ENCODE measurements at regions not wholly inside any gene's neighbourhood (a gene's known extent, or its start where the extent isn't known, plus 50 kb on each side); places are given as distances from the start of the nearest gene placed in this dataset.
"Not testable (repeated sequence)": the region's sequence is repeated elsewhere in the genome, so short reads cannot be mapped to it uniquely, and the experiment has no call there.

GRCh38 chr9:16282718-16283117 lies 587.8 kb downstream of the BNC2 start:
- no peak for DNase-seq

- no peak for DNase-seq
Observed at GRCh38 chr9:16286160-16286559, 584.3 kb downstream of the BNC2 start.

DNA sequence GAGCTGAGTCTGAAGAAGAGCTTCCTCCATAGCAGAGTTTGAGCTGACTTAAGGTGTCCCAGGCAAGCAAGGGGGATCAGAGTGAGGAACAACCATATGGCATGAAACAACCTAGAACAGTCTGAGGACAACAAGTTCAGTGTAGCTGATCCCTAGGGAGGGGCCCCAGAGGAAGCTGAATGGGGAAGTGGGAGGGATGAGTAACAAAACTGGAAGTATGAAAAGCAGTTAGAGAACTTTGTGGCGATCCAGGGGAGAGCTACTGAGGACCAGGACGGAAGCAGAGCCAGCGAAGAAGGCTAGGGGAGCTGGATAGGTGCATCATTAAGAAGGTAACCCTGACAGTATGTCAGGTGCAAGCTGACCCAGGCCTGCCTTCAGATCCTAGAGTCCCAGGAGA lies 580.8 kb downstream of the BNC2 start:
- no peak for DNase-seq

GRCh38 chr9:16290169-16290568 lies 580.3 kb downstream of the BNC2 start:
- no peak for DNase-seq

DNA sequence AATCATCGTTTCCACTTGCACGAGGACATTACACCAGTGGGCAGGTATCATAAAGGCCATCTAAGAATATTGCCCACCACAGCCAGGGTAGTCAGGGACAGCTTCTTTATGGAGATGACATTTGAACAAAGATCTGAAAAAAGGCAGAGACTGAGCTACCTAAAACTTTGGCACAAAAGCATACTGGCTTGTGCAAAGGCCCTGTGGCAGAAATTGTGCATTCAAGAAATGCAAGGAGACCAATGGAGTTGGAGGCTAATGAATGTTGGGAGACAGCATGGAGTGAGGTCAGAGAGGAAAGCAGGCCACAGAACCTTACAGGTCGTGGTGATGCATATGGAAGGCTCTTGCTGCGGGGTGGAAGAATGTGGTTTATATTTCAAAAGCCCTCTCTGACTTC lies 578.5 kb downstream of the BNC2 start:
- DNase-seq: no peak

- no peak for DNase-seq
Observed at GRCh38 chr9:16293610-16294009, 576.9 kb downstream of the BNC2 start.

GRCh38 chr9:16294133-16294770 lies 576.2 kb downstream of the BNC2 start:
- DNase-seq: no peak

GRCh38 chr9:16294940-16295339 lies 575.5 kb downstream of the BNC2 start:
- not testable (repeated sequence) for DNase-seq

DNA sequence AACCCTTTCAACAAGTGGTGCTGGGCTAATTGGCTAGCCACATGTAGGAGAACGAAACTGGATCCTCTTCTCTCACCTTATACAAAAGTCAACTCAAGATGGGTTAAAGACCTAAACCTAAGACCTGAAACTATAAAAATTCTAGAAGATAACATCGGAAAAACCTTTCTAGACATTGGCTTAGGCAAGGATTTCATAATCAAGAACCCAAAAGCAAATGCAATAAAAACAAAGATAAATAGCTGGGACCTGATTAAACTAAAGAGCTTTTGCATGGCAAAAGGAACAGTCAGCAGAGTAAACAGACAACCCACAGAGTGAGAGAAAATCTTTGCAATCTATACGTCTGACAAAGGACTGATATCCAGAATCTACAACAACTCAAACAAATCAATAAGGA lies 571.1 kb downstream of the BNC2 start:
- DNase-seq: not testable (repeated sequence)

DNA sequence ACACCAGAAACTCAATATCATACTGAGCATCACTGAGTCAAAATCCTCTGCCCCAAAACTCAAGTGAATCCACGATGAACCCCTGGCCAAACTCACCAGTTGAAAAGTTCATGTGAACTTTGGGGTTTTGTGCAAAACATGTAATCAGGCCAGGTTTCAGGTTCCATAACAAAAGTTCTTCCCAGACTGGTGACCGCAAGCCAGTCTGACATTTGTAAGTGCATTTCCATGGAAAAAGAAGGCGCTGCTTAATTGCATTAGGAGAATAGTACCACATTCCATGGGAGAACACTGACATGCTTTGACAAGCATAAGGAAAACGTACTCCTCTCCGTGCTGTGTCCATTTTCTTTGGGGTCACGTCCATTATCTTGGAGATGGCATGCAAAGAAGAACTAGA lies 567.0 kb downstream of the BNC2 start:
- no peak for DNase-seq

GRCh38 chr9:16304301-16304700 lies 566.2 kb downstream of the BNC2 start:
- DNase-seq: no peak

DNA sequence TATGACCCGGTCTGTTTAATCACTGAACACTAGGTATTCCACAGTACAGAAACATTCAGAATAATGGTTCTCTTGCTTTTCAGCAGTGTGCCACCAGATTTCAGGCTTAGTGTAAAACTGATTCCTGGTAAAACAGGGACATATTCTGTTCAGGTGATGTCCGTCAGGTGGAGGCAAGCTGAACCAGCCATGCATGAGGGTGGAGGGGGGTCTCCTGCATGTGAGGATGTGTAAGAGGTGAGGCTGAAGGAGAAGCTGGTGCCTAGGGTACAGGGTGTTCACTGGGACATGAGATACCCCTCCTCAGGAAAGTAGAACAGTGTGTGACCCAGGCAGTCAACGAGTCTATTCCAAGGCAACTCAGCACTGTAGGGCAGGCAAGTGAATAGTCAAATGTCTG lies 563.9 kb downstream of the BNC2 start:
- no peak for DNase-seq

DNA sequence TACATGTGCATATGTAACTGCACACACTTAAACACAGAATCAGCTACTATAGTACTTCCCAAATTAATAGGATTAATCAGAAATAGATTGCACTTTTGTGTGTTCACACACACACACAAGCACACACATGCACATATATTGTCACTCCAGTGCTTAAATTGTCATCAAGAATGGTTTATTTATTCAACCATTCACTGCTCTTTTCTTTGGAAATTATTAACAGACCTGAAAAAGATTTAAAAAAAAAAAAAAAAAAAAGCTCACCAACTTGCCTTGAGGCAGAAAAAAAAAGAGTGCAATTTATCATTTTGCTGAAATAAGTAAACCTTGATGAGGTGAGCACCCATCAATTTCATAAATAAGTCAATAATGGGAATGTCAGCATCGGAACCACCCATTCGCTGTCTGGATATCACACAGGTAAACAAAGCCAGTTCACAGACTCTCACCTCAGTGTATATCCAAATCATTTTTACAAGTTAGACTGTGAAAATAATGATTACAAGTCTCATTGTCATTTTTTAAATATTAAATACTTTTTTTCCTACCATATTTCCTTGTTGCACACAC lies 562.8 kb downstream of the BNC2 start:
- DNase-seq: no peak

GRCh38 chr9:16308645-16309044 lies 561.8 kb downstream of the BNC2 start:
- DNase-seq: no peak

DNA sequence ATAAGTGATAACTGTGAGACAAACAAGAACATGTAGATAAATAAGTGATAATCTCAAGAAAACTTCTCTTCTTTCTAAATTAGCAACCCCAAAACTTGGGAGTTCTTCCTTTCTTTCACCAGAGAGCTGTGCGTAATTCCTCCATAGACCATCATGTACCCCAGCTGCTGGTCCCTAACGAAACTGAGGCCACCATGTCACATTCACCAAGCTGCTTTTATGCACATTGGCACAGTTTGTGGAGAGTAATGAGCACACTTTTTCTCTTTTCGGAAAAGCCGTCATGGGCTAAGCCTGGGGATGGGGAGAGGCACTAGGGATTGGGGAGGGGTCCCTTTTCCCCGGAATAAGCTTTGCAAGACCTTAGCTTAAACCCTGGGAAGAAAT lies 561.4 kb downstream of the BNC2 start:
- no peak for DNase-seq

GRCh38 chr9:16309469-16310271 lies 560.8 kb downstream of the BNC2 start:
- no peak for DNase-seq

GRCh38 chr9:16310278-16311110 lies 560.0 kb downstream of the BNC2 start:
- no peak for DNase-seq

DNA sequence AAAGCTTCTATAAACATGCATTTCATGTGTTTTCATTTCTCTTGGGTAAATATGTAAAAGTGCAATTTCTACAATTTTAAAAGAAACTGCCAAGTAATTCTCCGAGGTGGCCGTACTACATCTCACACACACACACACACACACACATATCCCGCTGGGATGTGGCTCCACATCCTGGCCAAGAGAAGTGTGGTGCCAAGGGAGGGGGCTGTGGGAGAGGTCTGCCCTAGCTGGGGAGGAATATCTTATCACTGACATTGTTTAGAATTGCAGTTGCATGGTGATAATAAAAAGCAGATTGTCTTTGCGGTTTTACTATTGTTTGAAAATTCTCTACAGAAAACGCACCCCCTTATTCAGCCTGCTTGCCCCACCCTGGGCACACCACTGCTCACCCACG lies 558.4 kb downstream of the BNC2 start:
- DNase-seq: no peak

GRCh38 chr9:16312962-16313546 lies 557.4 kb downstream of the BNC2 start:
- no peak for DNase-seq

DNA sequence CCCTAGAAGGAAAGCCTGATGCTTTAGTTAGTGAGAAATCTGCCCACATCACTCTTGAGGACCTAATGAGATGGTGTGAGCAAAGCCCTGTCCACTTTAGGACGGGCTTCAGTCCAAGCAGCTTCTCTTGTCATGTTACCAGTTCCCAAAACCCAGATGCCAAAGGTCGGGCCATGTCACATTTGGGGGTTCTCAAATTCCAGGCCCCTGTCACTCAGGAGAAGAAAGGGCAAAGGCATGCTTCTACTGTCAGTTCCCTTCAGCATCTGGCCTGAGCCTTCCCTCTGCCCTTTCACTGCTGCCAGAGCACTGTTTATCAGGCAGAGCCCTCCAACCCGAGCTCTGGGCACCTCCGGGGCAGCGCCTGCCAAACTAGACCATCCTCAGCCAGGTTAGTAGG lies 556.0 kb downstream of the BNC2 start:
- DNase-seq: no peak

DNA sequence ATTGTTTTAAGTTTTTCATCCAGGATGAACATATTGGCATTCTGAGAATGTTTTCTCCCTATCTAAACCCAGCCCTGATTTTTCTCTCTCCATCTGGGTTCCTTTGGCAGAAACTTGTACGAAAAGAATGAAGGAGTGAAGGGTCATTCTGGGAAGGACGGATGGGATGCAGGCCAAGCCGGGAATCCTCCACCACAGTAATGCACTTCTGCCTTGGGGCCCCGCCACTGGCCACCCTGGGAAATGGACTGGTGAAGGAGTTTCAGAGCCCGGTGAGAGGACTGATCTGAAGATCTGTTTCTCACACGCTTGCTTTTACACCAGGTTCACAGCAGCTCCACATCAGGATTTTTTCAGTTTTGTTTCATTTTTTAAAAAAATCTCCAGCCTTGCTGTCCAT lies 554.8 kb downstream of the BNC2 start:
- DNase-seq: no peak

DNA sequence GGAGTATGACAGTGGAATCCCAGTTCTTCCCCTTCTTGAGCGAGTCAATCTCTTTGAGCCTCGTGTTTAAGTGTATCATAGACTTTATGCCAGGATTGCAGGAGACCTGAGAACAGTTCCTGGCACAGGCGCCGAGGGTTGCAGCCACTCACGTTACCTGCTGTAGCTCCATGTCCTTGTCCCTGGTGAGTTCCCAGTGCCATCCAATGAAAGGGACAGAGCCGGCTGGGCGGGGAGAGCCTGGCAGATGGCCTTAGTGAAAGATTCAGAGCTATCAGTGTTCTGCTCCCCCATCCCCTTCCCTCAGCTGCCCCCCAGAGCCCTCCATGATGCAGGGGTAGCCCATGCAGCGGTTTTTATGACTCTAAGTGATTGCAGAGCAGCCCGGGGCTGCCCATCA lies 554.0 kb downstream of the BNC2 start:
- DNase-seq: no peak

Measured in NCI-H2081 treated with DMSO at 0.1 percent for 48 hours (cell line).